GM23338 (cell line): ENCODE measurements at regions not wholly inside any gene's neighbourhood (a gene's known extent, or its start where the extent isn't known, plus 50 kb on each side); places are given as distances from the start of the nearest gene placed in this dataset.

Experiments used
- ATAC-seq: fragments of 200-7000 bp; cut with Tn5 transposase; 3 replicates; pipeline ENCODE4 v1.9.1; 2020
- DNase-seq: peaks from one replicate; pipeline ENCODE4 v3.0.0-alpha.2; 2015; ENCODE audit warnings: low spot score
- H2AFZ ChIP-seq: fragments of 200-600 bp; sonication (generic); 2 replicates; pipeline ENCODE4 v1.8.0; 2016; ENCODE audit warnings: antibody characterized with exemption, mild to moderate bottlenecking, moderate library complexity
- H3F3A ChIP-seq: fragments of 200-600 bp; sonication (generic); replicated peaks from 2 replicates; pipeline ENCODE4 v1.8.0; 2017; ENCODE audit warnings: antibody characterized with exemption, mixed run types, low read depth
- H3K27ac ChIP-seq: fragments of 200-600 bp; sonication (generic); 2 replicates; pipeline ENCODE4 v1.6.1; 2016; ENCODE audit warnings: low read depth
- H3K27me3 ChIP-seq: fragments of 200-600 bp; sonication (generic); 2 replicates; pipeline ENCODE4 v1.8.0; 2016; ENCODE audit warnings: mild to moderate bottlenecking, mixed run types, moderate library complexity; ENCODE audit not compliant: insufficient read depth
- H3K36me3 ChIP-seq: fragments of 200-600 bp; sonication (generic); 2 replicates; pipeline ENCODE4 v1.8.0; 2016; ENCODE audit warnings: mild to moderate bottlenecking; ENCODE audit not compliant: insufficient read depth
- H3K4me1 ChIP-seq: fragments of 200-600 bp; sonication (generic); 2 replicates; pipeline ENCODE4 v1.8.0; 2016; ENCODE audit warnings: mild to moderate bottlenecking, moderate library complexity; ENCODE audit not compliant: insufficient read depth
- H3K4me2 ChIP-seq: fragments of 200-600 bp; sonication (generic); 2 replicates; pipeline ENCODE4 v1.7.1; 2017; ENCODE audit warnings: mixed run types
- H3K4me3 ChIP-seq: fragments of 200-600 bp; sonication (generic); 2 replicates; pipeline ENCODE4 v1.6.1; 2016; ENCODE audit warnings: mixed run types
- H3K79me2 ChIP-seq: fragments of 200-600 bp; sonication (generic); replicated peaks from 2 replicates; pipeline ENCODE4 v1.8.0; 2017; ENCODE audit warnings: mild to moderate bottlenecking; ENCODE audit not compliant: insufficient read depth
- H3K9me2 ChIP-seq: fragments of 200-600 bp; sonication (generic); 2 replicates; pipeline ENCODE4 v1.8.0; 2017; ENCODE audit not compliant: insufficient read depth
- H4K20me1 ChIP-seq: fragments of 200-600 bp; sonication (generic); replicated peaks from 2 replicates; pipeline ENCODE4 v1.8.0; 2017; ENCODE audit warnings: mild to moderate bottlenecking; ENCODE audit not compliant: insufficient read depth
- H3K27ac Mint-ChIP-seq: 2 replicates; pipeline ENCODE4 v1.8.0; 2020; ENCODE audit warnings: inconsistent platforms, mild to moderate bottlenecking, moderate library complexity, mixed read lengths
- H3K27me3 Mint-ChIP-seq: 3 replicates; pipeline ENCODE4 v1.8.0; 2022; ENCODE audit warnings: low read depth, mild to moderate bottlenecking, moderate library complexity, mixed read lengths, inconsistent platforms; ENCODE audit not compliant: insufficient read depth, poor library complexity
- H3K36me3 Mint-ChIP-seq: 3 replicates; pipeline ENCODE4 v1.8.0; 2021; ENCODE audit warnings: low read depth, mild to moderate bottlenecking, inconsistent platforms, moderate library complexity, mixed read lengths
- H3K4me1 Mint-ChIP-seq: 3 replicates; pipeline ENCODE4 v1.8.0; 2020; ENCODE audit warnings: mild to moderate bottlenecking, inconsistent platforms, mixed read lengths
- H3K4me3 Mint-ChIP-seq: 3 replicates; pipeline ENCODE4 v1.8.0; 2021; ENCODE audit warnings: moderate library complexity, mild to moderate bottlenecking, inconsistent platforms, mixed read lengths
- H3K9me3 Mint-ChIP-seq: 3 replicates; pipeline ENCODE4 v1.8.0; 2020; ENCODE audit warnings: moderate library complexity, mild to moderate bottlenecking, inconsistent platforms, mixed read lengths
- CREB1 ChIP-seq: fragments of 250-450 bp; sonication (Bioruptor Pico); IDR thresholded peaks from 2 replicates; pipeline ENCODE4 v1.5.0; 2020; ENCODE audit warnings: low read depth, mild to moderate bottlenecking, moderate library complexity
- CTCF ChIP-seq, 2 experiments: fragments of 200-600 bp in 1 of 2; sonication (generic) in 1 of 2; conservative IDR thresholded peaks; 2 replicates each; pipeline versions ENCODE4 v1.5.1 to v1.6.1; 2016 to 2017; ENCODE audit warnings: antibody characterized with exemption in 2 of 2, low read depth in 2 of 2, mild to moderate bottlenecking in 2 of 2, moderate library complexity in 1 of 2
- ETS1 ChIP-seq: IDR thresholded peaks from 2 replicates; pipeline ENCODE4 v1.6.1; 2016; ENCODE audit warnings: antibody characterized with exemption
- EZH2 ChIP-seq: fragments of 200-600 bp; sonication (generic); IDR thresholded peaks from one replicate; pipeline ENCODE4 v1.8.0; 2017; ENCODE audit warnings: antibody characterized with exemption, mild to moderate bottlenecking, low read depth; ENCODE audit not compliant: unreplicated experiment
- EZH2phosphoT487 ChIP-seq: fragments of 200-600 bp; sonication (generic); IDR thresholded peaks from one replicate; pipeline ENCODE4 v1.8.1; 2018; ENCODE audit warnings: antibody characterized with exemption; ENCODE audit not compliant: unreplicated experiment
- JUNB ChIP-seq: IDR thresholded peaks from one replicate; pipeline ENCODE4 v1.6.1; 2016; ENCODE audit warnings: antibody characterized with exemption; ENCODE audit not compliant: unreplicated experiment
- NANOG ChIP-seq: IDR thresholded peaks from 2 replicates; pipeline ENCODE4 v1.6.1; 2016; ENCODE audit warnings: antibody characterized with exemption, borderline replicate concordance
- POLR2AphosphoS5 ChIP-seq: IDR thresholded peaks from 2 replicates; pipeline ENCODE4 v1.6.1; 2016; ENCODE audit warnings: antibody characterized with exemption, low read depth
- REST ChIP-seq: IDR thresholded peaks from one replicate; pipeline ENCODE4 v1.6.1; 2018; ENCODE audit warnings: antibody characterized with exemption; ENCODE audit not compliant: unreplicated experiment
- STAT1 ChIP-seq: IDR thresholded peaks from one replicate; pipeline ENCODE4 v1.6.1; 2016; ENCODE audit warnings: antibody characterized with exemption; ENCODE audit not compliant: unreplicated experiment
- ZNF114 ChIP-seq: fragments of 250-450 bp; sonication (Bioruptor Pico); IDR thresholded peaks from 2 replicates; pipeline ENCODE4 v1.5.0; 2020; ENCODE audit warnings: mild to moderate bottlenecking, moderate library complexity
- ZNF331 ChIP-seq: fragments of 250-450 bp; sonication (Bioruptor Pico); IDR thresholded peaks from 2 replicates; pipeline ENCODE4 v1.5.0; 2020; ENCODE audit warnings: low read depth, mild to moderate bottlenecking, moderate library complexity
- ZNF462 ChIP-seq: fragments of 250-450 bp; sonication (Bioruptor Pico); IDR thresholded peaks from 2 replicates; pipeline ENCODE4 v1.5.0; 2020; ENCODE audit warnings: mild to moderate bottlenecking, moderate library complexity

- Mint-ChIP-seq H3K4me3 (no peak overlapping the region), H3K9me3 (no peaks in the 10 kb centered on the region), H3K27me3 (peaks cover 1% of the 10 kb centered on the region), H3K4me1 (peaks cover 12% of the 10 kb centered on the region), H3K27ac (no peak overlapping the region), H3K36me3 (no peaks in the 10 kb centered on the region; the same call in 2 of the 3 replicates)
- H3K9me2 ChIP-seq: no peaks in the 10 kb centered on the region
- H3F3A ChIP-seq: 0 out of 2 replicates have a peak, but pooled peaks cover 8% of the 10 kb centered on the region
- ATAC-seq (no peak), DNase-seq (no peak)
- H3K4me3 ChIP-seq: no peak overlapping the region
- no peaks in the 10 kb centered on the region for H3K27me3 ChIP-seq
- TF ChIP-seq ZNF114 (CRISPR knock-in tag) (no peak), NANOG (no peak), CREB1 (CRISPR knock-in tag) (no peak), STAT1 (no peak), ZNF462 (no peak), REST (no peak), POLR2AphosphoS5 (no peak), ZNF331 (CRISPR knock-in tag) (no peak), CTCF (conservative IDR thresholded peaks at IDR 0.05; ENCODE audit: low read depth in 2 of 2) (no peak), EZH2 (no peak), EZH2phosphoT487 (no peak), JUNB (no peak), ETS1 (no peak)
- H4K20me1 ChIP-seq: no peaks in the 10 kb centered on the region
- peaks cover 10% of the 10 kb centered on the region; the same call in 1 of the 2 replicates for H3K4me1 ChIP-seq
- no peaks in the 10 kb centered on the region for H3K36me3 ChIP-seq
- H2AFZ ChIP-seq: no peak overlapping the region
- no peak overlapping the region for H3K4me2 ChIP-seq
- no peaks in the 10 kb centered on the region for H3K79me2 ChIP-seq
- no peak overlapping the region for H3K27ac ChIP-seq
These were observed 83.0 kb downstream of the YTHDF1 start for GRCh38 chr20:63132715-63133471.
